HG02970 (cell line): ENCODE measurements at regions not wholly inside any gene's neighbourhood (a gene's known extent, or its start where the extent isn't known, plus 50 kb on each side); places are given as distances from the start of the nearest gene placed in this dataset.

ENCODE experiments used
- ATAC-seq: cut with Tn5 transposase; IDR thresholded peaks from one replicate; pipeline ENCODE4 v1.9.1; 2021; ENCODE audit warnings: mild to moderate bottlenecking, moderate library complexity, moderate number of reproducible peaks; ENCODE audit not compliant: unreplicated experiment, low FRiP score

- no peak for ATAC-seq
Observed at GRCh38 chr10:91035650-91036292, 114.9 kb upstream of the ANKRD1 start.

DNA sequence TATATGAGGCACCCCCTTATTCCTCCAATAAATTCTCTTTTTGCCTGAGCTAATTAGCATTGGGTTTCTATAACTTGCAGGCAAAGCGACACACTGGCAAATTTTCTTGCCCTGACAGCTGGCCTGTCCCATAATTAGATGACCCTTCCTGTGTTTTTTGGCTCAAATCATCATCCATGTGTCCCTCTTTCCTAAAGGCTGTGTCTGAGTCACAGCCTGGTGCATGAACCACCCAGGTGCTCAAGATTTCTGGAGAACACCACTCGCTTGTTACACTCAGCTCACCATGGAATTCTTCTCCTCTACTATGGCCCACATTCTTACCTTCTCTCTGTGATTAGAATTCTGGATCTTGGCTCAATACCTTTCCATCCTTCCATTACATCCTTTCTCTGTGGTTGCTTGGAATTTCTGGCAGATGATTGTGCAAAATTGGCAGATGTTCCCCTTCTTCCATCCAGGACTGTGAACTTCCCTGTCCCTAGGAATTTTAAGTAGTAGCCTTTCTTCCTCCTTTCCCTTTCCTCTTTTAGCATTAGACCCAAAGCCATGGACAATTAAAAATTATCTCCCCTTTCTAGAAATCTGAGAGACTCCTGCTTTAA lies 116.0 kb upstream of the ANKRD1 start:
- no peak for ATAC-seq

- no peak for ATAC-seq
Observed at GRCh38 chr10:91038971-91039370, 118.1 kb upstream of the ANKRD1 start.

DNA sequence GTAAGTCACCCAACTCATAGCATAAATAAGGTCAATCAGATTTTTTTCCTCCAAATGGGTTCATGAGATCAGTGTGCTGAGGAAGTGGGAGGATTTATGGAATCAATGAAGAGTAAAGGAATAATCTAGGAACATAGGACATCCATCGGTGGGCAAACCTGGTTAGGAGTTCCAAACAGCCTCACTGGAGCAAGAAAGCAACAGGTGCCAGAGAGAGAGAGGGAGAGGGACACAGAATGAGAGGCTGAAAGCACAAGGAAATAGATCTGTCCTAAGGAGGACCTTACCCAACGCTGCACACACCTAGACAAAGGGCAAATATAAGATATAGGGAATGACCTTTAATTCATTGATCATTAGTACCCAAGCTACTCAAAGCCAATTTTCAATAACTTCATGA lies 119.5 kb upstream of the ANKRD1 start:
- no peak for ATAC-seq

GRCh38 chr10:91042069-91042468 lies 121.2 kb upstream of the ANKRD1 start:
- ATAC-seq: no peak

DNA sequence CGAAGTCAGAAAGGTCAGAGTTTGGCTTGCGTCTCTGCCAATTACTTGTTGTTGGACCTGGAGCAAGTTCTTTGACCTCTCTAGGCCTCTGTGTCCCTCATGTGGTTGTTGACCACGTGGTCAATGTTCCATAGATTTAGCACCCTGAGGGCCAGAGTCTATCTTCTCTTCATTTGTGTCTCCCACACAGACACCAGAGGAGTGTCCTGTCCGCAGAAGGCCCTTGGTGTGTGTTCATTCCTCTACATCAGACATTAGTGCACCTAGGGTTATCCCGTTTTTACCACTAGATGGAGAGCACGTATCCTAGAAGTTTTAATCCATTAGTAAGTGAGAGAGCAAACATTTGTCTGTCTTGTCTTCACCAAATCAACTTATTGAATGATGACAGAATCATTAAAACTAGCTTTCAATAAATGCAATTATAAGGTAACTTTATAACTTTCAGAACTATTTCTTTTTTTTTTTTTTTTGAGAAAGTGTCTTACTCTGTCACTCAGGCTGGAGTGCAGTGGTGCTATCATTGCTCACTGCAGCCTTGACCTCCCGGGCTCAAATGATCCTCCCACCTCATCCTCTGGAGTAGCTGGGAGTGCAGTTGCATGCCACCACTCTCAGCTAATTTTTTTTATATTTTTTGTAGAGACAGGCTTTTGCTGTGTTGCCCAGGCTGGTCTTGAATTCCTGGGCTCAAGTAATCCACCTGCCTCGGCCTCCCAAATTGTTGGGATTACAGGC lies 122.5 kb upstream of the ANKRD1 start:
- no peak for ATAC-seq

DNA sequence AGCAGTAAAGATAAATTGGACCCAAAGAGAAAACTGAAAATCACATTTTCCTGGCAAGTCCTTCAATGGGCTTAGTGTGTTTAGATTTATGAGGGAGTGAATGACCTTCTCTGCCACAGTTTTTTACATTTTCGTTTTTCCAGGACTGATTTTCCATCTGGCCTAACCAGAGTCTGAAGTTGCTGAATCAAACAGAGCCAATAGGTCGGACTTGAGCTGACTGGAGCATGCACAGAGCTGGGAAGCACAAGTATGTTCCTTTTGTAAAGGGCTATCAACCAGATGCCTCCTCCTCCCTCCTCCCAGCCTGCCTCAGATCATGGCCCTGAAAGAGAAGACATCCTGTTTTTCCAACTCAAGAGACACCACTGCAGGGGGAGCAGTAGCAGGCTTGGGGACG lies 126.0 kb upstream of the ANKRD1 start:
- no peak for ATAC-seq

- no peak for ATAC-seq
Observed at GRCh38 chr10:91048380-91048779, 127.5 kb upstream of the ANKRD1 start.

DNA sequence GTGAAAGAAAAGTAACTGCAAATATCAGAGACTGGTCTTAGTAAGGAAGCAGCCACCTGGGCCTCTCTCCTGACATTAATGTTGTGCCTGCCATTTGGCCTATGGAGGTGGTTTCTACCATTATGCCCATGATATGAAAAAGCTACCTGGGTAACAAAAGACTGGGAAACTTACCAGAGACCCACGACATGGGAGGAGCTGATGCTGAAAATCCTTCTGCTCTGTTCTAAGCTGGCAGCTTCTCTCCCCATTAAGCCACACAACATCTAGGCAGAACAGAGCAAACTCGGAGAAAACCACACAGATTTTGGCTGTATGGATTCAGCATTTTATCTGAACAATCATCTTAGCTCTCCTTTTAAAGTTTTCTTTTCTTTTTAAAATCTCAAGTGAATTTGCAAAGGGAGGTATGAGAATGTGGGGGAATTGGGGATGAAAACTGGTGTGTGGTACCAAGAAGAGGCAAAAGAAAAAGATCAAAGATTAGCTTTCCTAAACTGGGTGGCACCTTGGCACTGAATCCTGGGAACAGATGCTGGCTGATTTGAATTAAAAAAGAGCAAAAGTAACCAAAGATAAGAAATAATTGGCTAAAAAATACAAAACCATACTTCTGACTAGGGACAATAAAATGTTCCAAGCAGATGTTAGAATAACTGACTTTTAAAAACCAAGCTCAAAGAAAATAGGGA lies 128.6 kb upstream of the ANKRD1 start:
- ATAC-seq: no peak

DNA sequence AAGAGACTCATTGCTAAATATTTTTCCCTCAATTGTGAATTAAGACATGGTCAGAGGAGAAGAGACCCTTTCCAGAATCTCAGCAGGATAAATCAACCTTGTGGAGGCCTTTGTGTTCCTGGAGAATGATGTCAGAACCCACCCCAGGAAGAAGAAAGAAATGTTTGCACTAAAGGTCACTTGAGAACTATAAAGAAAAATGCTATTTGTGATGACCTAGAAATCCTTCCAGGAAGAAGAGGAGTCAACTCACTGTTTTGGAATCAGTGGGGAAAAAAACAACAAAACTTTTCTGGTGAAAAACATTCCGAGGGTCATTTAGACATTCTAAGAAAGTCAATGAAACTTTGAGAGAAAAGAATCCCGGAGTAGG lies 129.1 kb upstream of the ANKRD1 start:
- no peak for ATAC-seq

DNA sequence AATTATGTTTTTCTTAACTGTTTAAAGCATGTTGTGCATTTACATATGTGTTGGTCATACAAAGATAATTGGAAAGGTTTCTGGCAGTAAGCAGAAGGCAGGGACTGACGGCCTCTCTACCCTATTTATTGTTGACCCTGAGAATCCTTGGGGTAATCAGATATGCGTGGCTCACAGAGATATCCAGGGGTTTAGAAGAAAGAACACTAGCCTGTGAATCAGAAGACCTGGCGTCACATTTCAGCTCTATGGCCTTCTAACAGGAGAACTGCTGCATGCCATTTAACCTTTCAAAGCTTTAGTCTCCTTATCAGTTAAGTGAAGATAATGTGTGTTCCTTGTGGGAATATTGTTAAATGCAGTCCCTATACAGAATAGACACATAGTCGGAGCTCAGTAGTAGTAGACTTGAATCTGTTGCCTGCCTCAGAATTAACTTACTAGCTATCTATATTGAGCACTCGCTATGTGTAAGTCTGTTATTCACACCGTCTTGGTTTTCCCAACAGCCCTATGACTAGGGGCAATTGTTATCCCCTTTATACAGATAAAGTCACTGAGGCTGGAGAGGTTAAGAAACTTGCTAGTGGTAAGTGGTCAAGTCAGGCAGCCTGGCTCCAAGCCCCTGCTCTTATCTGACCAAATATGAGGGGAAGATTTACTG lies 129.6 kb upstream of the ANKRD1 start:
- ATAC-seq: no peak

GRCh38 chr10:91051829-91052228 lies 130.9 kb upstream of the ANKRD1 start:
- ATAC-seq: no peak

GRCh38 chr10:91054325-91054724 lies 133.4 kb upstream of the ANKRD1 start:
- ATAC-seq: no peak

DNA sequence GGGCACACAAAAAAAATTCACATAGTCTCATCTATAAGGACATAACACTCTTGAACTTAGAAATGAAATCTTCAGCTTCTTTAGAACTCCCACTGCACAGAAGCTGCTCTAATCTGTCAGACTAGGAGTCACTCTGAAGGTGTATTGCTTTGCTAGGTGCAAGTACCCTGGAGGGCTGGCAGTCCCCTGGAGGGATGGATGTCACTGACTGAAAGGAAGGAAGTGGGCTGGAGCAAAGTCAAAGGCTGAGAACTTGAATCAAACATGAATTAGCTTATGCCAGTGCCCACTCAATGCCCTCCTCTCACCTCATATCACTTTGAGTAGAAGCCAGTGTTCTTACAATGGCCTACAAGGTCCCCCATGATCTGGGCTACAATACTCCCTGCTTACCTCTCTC lies 140.3 kb upstream of the ANKRD1 start:
- ATAC-seq: no peak

DNA sequence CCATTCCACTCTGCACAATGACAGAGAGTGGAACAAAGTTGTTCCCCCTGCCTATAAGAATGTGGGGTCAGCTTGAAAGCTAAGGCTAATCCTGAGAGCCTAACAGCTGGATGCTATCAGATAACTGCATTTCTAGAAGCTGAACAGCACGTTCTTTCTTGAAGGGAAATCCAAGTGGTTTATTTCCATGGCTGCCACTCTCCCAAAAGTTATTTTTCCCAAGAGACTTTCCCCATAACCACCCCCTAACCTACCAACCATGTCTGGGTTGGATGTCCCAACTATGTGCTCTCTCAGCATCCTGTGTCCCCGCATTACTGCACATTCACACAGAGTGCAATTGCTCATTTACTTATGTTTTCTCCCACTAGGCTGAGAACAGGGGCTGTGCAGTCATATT lies 140.7 kb upstream of the ANKRD1 start:
- no peak for ATAC-seq

DNA sequence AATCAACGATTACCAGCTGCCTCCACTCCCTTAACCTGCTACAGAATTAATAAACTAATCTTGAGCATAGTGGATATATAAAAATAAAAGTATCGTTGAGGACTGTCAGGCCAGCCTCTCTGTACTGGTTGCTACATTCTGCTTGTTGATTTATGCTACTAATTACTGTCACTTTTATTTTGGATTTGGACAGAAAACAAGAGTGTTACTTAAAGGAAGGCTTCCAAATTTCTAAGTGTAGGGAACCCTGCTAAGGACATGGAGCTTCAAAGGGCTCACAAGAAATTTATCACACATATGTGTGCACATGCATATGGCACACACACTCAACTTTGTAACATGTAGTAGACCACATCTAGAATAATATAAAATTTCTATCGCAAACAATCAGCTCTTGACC lies 141.2 kb upstream of the ANKRD1 start:
- no peak for ATAC-seq

DNA sequence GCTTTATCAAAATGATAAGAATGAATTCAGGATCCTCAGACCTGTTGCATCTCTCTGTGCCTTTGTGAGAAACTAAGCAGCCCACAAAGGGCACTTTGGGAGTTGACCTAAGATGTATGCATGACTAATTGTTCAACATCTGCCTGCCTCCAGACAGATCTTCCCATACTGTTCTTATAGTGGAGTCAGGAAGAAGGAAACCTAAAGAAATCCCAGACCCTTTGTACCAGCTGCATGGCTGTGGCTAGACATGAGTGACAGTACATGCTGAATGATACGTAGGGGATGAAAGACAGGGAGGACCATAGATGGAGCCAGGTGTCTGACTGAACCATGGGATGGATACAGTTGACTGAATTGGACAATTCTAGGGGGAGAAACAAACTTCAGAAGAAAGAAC lies 148.7 kb upstream of the PCGF5 start:
- ATAC-seq: no peak

- no peak for ATAC-seq
Observed at GRCh38 chr10:91073286-91073979, 147.0 kb upstream of the PCGF5 start.

- ATAC-seq: no peak
Observed at GRCh38 chr10:91076991-91077548, 143.4 kb upstream of the PCGF5 start.

- ATAC-seq: no peak
Observed at GRCh38 chr10:91077549-91078071, 142.9 kb upstream of the PCGF5 start.
